Upper lobe of left lung (tissue), 4 donors: ENCODE measurements at regions not wholly inside any gene's neighbourhood (a gene's known extent, or its start where the extent isn't known, plus 50 kb on each side); places are given as distances from the start of the nearest gene placed in this dataset.

Experiments used
- POLR2A ChIP-seq, 4 donors: fragments of 450-650 bp; IDR thresholded peaks; one replicate each; pipeline ENCODE4 v1.5.1; 2016 to 2017; ENCODE audit warnings: antibody characterized with exemption in 4 of 4, mild to moderate bottlenecking in 2 of 4
- TF ChIP-seq, protein P1 (sequence below), 6 experiments: fragments of 450-650 bp in 4 of 6; fragments of 200-600 bp in 2 of 6; sonication (generic) in 2 of 6; IDR thresholded peaks; one replicate each; pipeline ENCODE4 v1.5.1; 2016 to 2019; ENCODE audit warnings: antibody characterized with exemption in 6 of 6

DNA sequence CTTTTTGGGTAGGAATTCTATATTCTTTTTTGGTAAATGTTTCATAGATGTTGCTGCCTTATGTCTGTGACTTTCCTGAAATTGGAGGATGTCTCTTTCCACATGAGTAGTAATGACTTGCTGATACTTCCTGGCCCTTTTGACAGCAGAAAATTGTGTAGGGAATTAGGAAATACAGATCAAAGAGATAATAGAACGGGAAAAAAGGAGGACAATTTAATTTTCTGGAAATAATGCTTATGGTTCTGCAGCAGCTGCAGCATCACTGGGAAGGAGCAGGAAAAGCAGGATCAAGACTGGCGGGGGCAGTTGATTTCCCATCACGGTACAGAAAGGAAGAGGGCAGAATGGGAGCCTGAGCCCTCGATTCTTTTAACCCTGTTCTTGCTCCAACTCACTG lies 68.8 kb upstream of the PZP start:
- TF ChIP-seq POLR2A (IDR thresholded peaks at IDR 0.05), result no peak
- TF ChIP-seq, protein P1, sequence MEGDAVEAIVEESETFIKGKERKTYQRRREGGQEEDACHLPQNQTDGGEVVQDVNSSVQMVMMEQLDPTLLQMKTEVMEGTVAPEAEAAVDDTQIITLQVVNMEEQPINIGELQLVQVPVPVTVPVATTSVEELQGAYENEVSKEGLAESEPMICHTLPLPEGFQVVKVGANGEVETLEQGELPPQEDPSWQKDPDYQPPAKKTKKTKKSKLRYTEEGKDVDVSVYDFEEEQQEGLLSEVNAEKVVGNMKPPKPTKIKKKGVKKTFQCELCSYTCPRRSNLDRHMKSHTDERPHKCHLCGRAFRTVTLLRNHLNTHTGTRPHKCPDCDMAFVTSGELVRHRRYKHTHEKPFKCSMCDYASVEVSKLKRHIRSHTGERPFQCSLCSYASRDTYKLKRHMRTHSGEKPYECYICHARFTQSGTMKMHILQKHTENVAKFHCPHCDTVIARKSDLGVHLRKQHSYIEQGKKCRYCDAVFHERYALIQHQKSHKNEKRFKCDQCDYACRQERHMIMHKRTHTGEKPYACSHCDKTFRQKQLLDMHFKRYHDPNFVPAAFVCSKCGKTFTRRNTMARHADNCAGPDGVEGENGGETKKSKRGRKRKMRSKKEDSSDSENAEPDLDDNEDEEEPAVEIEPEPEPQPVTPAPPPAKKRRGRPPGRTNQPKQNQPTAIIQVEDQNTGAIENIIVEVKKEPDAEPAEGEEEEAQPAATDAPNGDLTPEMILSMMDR (IDR thresholded peaks at IDR 0.05), result no peak
